GM12873 (cell line): ENCODE measurements at regions not wholly inside any gene's neighbourhood (a gene's known extent, or its start where the extent isn't known, plus 50 kb on each side); places are given as distances from the start of the nearest gene placed in this dataset.

ENCODE experiments used
- CTCF ChIP-seq: IDR thresholded peaks from 2 replicates; pipeline ENCODE4 v1.5.1; 2012; ENCODE audit warnings: low read depth, mild to moderate bottlenecking, moderate library complexity, low read length, control low read depth; ENCODE audit not compliant: insufficient read depth; ENCODE audit errors: missing control alignments

GRCh38 chr3:19093084-19093483 is 55.2 kb upstream of the KCNH8 start:
- TF ChIP-seq CTCF = no peak

- TF ChIP-seq CTCF = no peak
Observed at GRCh38 chr3:19077388-19077787, 70.9 kb upstream of the KCNH8 start.

GRCh38 chr3:19075037-19075436 is 73.3 kb upstream of the KCNH8 start:
- TF ChIP-seq CTCF = no peak

GRCh38 chr3:19074257-19074900 is 73.9 kb upstream of the KCNH8 start:
- TF ChIP-seq CTCF = no peak

GRCh38 chr3:19073341-19074105 is 74.8 kb upstream of the KCNH8 start:
- TF ChIP-seq CTCF = no peak

GRCh38 chr3:19070325-19070724 is 78.0 kb upstream of the KCNH8 start:
- TF ChIP-seq CTCF = no peak

GRCh38 chr3:19065027-19065426 is 83.3 kb upstream of the KCNH8 start:
- peak; percentile 30 for TF ChIP-seq CTCF
